Adrenal gland (tissue), 9 donors: ENCODE measurements at regions not wholly inside any gene's neighbourhood (a gene's known extent, or its start where the extent isn't known, plus 50 kb on each side); places are given as distances from the start of the nearest gene placed in this dataset.

Source experiments
- DNase-seq, 7 donors: peaks; one replicate each; pipeline ENCODE4 v3.0.0-alpha.2; 2019 to 2020
- H3K27ac ChIP-seq, 5 donors: fragments of 200-600 bp; sonication (generic) in 4 of 5; 1 replicate in 3 of 5; 2 replicates in 2 of 5; pipeline versions ENCODE4 v1.5.1 to v1.8.0; 2016 to 2020; ENCODE audit warnings: mild to moderate bottlenecking in 1 of 5
- H3K27me3 ChIP-seq: fragments of 200-600 bp; 2 replicates; pipeline ENCODE4 v1.8.0; 2021
- H3K36me3 ChIP-seq, 2 donors: fragments of 200-600 bp; replicated peaks in 1 of 2; 1 replicate in 1 of 2; 2 replicates in 1 of 2; pipeline versions ENCODE4 v1.5.1 to v1.8.0; 2018 to 2022
- H3K4me1 ChIP-seq, 2 donors: fragments of 200-600 bp; replicated peaks in 1 of 2; 1 replicate in 1 of 2; 2 replicates in 1 of 2; pipeline versions ENCODE4 v1.5.1 to v1.8.0; 2018 to 2021
- H3K4me3 ChIP-seq, 4 donors: fragments of 200-600 bp; sonication (generic) in 3 of 4; one replicate each; pipeline ENCODE4 v1.5.1; 2016 to 2018
- H3K9me3 ChIP-seq, 3 donors: fragments of 200-600 bp; sonication (generic) in 1 of 3; replicated peaks in 1 of 3; 1 replicate in 2 of 3; 2 replicates in 1 of 3; pipeline versions ENCODE4 v1.5.1 to v1.8.0; 2016 to 2021
- POLR2A ChIP-seq, 2 donors: fragments of 450-650 bp; IDR thresholded peaks; one replicate each; pipeline ENCODE4 v1.6.1; 2017; ENCODE audit warnings: antibody characterized with exemption in 2 of 2, mild to moderate bottlenecking in 2 of 2, moderate library complexity in 1 of 2
- WGBS, 4 donors: extraction: QIAGEN DNeasy Blood & Tissue Kit in 2 of 4; methylation state at CpG; one replicate each; pipeline versions ENCODE4 v1.1.5 to v1.1.7; 2013 to 2017; 5-methylcytosine and 5-hydroxymethylcytosine counted together
- intact Hi-C, 2 donors: fragments of 100-400 bp; cut with DNase I; formaldehyde crosslinking; loops; one replicate each; pipeline versions ENCODE4 v1.14.1 to v1.15.0; 2022 to 2023
- TF ChIP-seq, protein P1 (sequence below), 6 experiments: fragments of 450-650 bp in 4 of 6; fragments of 200-600 bp in 2 of 6; sonication (generic) in 1 of 6; IDR thresholded peaks; 1 replicate in 5 of 6; 2 replicates in 1 of 6; pipeline versions ENCODE4 v1.5.1 to v1.8.0; 2016 to 2021; ENCODE audit warnings: antibody characterized with exemption in 6 of 6, mild to moderate bottlenecking in 2 of 6, moderate library complexity in 1 of 6
- donor health status: healthy with polysubstance abuse.
- donor health status: Bipolar disorder and iron deficiency.
- donor health status: DM: yes; HTN: yes; CAD: no.
- donor health status: DM: no; HTN: no; CAD: no.
- donor health status: DM: no; HTN: no; CAD: no.

DNA sequence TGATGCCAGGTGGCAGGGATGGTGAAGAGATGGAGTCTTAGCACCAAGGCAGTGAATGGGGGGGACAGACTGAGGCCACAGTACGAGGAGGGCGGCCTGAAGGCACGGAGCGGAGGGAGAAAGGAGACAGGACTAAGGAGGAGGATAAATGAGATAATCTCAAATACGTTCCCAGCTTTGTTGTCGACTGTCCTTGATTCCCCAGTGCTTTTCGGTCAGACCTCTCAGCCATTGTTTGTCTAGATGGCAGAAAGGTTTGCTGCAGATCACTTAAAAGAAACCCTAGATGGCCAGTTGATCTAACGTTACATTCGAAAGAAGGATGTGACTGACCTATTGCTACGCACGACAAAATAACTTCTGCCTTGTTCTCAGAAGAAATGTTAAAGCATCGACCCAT lies 479.0 kb downstream of the GATA3 start:
- TF ChIP-seq POLR2A (IDR thresholded peaks at IDR 0.05): no peak
- TF ChIP-seq, protein P1, sequence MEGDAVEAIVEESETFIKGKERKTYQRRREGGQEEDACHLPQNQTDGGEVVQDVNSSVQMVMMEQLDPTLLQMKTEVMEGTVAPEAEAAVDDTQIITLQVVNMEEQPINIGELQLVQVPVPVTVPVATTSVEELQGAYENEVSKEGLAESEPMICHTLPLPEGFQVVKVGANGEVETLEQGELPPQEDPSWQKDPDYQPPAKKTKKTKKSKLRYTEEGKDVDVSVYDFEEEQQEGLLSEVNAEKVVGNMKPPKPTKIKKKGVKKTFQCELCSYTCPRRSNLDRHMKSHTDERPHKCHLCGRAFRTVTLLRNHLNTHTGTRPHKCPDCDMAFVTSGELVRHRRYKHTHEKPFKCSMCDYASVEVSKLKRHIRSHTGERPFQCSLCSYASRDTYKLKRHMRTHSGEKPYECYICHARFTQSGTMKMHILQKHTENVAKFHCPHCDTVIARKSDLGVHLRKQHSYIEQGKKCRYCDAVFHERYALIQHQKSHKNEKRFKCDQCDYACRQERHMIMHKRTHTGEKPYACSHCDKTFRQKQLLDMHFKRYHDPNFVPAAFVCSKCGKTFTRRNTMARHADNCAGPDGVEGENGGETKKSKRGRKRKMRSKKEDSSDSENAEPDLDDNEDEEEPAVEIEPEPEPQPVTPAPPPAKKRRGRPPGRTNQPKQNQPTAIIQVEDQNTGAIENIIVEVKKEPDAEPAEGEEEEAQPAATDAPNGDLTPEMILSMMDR (IDR thresholded peaks at IDR 0.05): no peak
- Histone ChIP-seq H3K27me3 (no peaks in the 10 kb centered on the region), H3K4me3 (no peak overlapping the region), H3K27ac (no peak overlapping the region), H3K36me3 (no peaks in the 10 kb centered on the region), H3K9me3 (no peaks in the 10 kb centered on the region), H3K4me1 (no peaks in the 10 kb centered on the region)
- 51 to 66% (median 61%) methylated on average over 12 of the region's 12 CpGs for WGBS, 4 donors
- no peak for DNase-seq
- intact Hi-C loops: no loop called here

DNA sequence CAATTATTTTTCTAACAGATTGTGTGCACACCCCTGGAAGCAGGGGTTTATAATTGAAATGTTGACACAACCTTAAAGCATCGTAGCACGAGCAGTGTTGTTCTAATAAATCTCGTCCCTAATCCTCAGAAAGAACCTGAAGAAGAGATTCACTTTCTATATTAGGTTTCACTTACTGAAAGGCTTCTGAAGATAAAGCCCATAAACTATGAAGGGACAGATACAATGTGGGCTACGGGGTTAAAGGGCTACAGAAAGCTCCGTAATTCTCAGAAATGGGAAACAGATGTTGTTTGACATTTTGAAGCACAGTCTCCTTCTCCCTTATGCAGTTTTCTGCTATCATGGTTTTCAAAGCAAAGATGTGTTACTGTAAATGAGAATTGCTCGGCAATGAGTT lies 479.6 kb downstream of the GATA3 start:
- Histone ChIP-seq H3K27ac (no peak overlapping the region), H3K9me3 (no peaks in the 10 kb centered on the region), H3K27me3 (no peaks in the 10 kb centered on the region), H3K36me3 (no peaks in the 10 kb centered on the region), H3K4me1 (no peaks in the 10 kb centered on the region), H3K4me3 (no peak overlapping the region)
- intact Hi-C loops: no loop called here
- TF ChIP-seq POLR2A (IDR thresholded peaks at IDR 0.05): no peak
- TF ChIP-seq, protein P1 (IDR thresholded peaks at IDR 0.05): no peak
- WGBS, 4 donors: 32 to 54% (median 40%) methylated on average over 6 of the region's 6 CpGs
- no peak for DNase-seq

DNA sequence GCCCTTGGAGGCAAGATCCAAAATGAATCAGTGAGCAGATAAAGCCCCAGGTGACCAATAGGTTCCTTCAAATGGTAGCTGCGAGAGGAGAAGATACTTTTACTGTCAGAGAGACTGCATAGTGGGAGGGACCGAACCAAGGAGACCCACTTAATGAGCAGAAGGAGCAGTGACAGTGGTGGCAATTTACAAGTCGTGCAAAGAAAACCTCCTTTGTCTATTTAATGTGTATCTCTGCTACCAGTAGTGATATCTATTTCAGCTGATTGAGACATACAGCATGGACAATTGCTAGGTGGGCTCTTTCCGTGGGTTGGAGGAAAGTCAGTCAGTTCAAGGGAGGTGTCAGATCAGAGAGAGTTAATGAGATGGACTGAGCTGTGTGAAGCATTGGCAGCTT lies 480.4 kb downstream of the GATA3 start:
- Histone ChIP-seq H3K27ac (no peak overlapping the region), H3K4me1 (no peaks in the 10 kb centered on the region), H3K27me3 (no peaks in the 10 kb centered on the region), H3K36me3 (no peaks in the 10 kb centered on the region), H3K4me3 (no peak overlapping the region), H3K9me3 (no peaks in the 10 kb centered on the region)
- TF ChIP-seq POLR2A (IDR thresholded peaks at IDR 0.05): no peak
- TF ChIP-seq, protein P1 (IDR thresholded peaks at IDR 0.05): no peak
- WGBS, 4 donors: 58 to 75% (median 64%) methylated on average over 4 of the region's 4 CpGs
- DNase-seq: no peak
- intact Hi-C loops: no loop called here

DNA sequence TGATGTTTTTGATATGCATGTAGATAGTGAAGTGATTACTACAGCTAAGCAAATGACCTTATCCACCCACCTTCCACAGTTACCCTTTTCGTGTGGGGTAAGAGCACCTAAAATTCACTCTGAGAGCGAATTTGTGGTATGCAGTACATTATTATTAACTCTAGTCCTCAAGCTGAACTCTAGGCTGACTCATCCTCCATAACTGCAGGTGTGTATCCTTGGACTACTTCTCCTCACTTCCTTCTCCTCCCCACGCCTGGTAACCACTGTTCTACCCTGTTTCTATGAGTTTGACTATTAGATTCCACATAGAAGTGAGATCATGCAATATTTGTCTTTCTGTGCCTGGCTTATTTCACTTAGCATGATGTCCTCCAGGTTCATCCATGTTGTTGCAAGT lies 484.6 kb downstream of the GATA3 start:
- H3K27me3 ChIP-seq: no peaks in the 10 kb centered on the region
- DNase-seq: no peak
- no peak overlapping the region for H3K27ac ChIP-seq
- no peaks in the 10 kb centered on the region for H3K4me1 ChIP-seq
- 55 to 68% (median 59%) methylated on average over 3 of the region's 3 CpGs for WGBS, 4 donors
- no peak overlapping the region for H3K4me3 ChIP-seq
- TF ChIP-seq, protein P1 (IDR thresholded peaks at IDR 0.05): no peak
- no peak for TF ChIP-seq POLR2A (IDR thresholded peaks at IDR 0.05)
- H3K36me3 ChIP-seq: no peaks in the 10 kb centered on the region
- no peaks in the 10 kb centered on the region for H3K9me3 ChIP-seq
- intact Hi-C loops: no loop called here
